HCT116 (cell line): ENCODE measurements at regions not wholly inside any gene's neighbourhood (a gene's known extent, or its start where the extent isn't known, plus 50 kb on each side); places are given as distances from the start of the nearest gene placed in this dataset.
A peak's percentile ranks its signal among the peaks of the same experiment; 100 is the strongest.

Experiments used
- ATAC-seq: fragments of 200-7000 bp; cut with Tn5 transposase; 2 replicates; pipeline ENCODE4 v1.9.1; 2020; ENCODE audit warnings: mild to moderate bottlenecking, moderate library complexity
- BruUV-seq: library from RNA; stranded (reverse); fragments of 400-500 nt; replicated peaks from 2 replicates; lab custom pipeline; 2021; lab: Mats Ljungman, UMichigan
- CTCF ChIA-PET: fragments of 300-600 bp; sonication (Branson Sonifier 250); formaldehyde crosslinking; loops from one replicate; lab custom pipeline; 2021; ENCODE audit warnings: antibody characterized with exemption; lab: Charles Lee
- POLR2A ChIA-PET: fragments of 300-600, 350-600 bp; sonication (Branson Sonifier 250); formaldehyde crosslinking; loops from one replicate; lab custom pipeline; 2021; ENCODE audit warnings: antibody characterized with exemption; lab: Charles Lee
- RAD21 ChIA-PET, 2 experiments: fragments of 300-600 bp; sonication (Branson Sonifier 250); formaldehyde crosslinking; loops; one replicate each; lab custom pipeline; 2023; ENCODE audit warnings: low total read pairs in 2 of 2; ENCODE audit not compliant: uncharacterized antibody in 2 of 2, unreplicated experiment in 2 of 2, low non-redundant PET in 1 of 2; lab: Charles Lee
- DNase-seq: peaks from one replicate; pipeline ENCODE4 v3.0.0-alpha.2; 2010; ENCODE audit warnings: low read depth, low spot score
- H2AFZ ChIP-seq: fragments of 200-600 bp; shearing (Covaris generic), sonication (generic); 2 replicates; pipeline ENCODE4 v1.6.1; 2017; ENCODE audit warnings: low read depth, mixed run types, mixed read lengths, antibody characterized with exemption, low read length; ENCODE audit not compliant: poor library complexity, severe bottlenecking
- H3K27ac ChIP-seq: 2 replicates; pipeline ENCODE4 v1.5.1; 2012; ENCODE audit warnings: low read depth, low read length
- H3K27me3 ChIP-seq: fragments of 200-600 bp; sonication (generic); 2 replicates; pipeline ENCODE4 v1.6.1; 2016; ENCODE audit warnings: mixed run types, low read length, mixed read lengths; ENCODE audit not compliant: insufficient read depth
- H3K36me3 ChIP-seq, 2 experiments: fragments of 200-500 bp in 1 of 2; fragments of 200-600 bp in 1 of 2; sonication (Bioruptor generic) in 1 of 2; sonication (generic) in 1 of 2; 2 replicates each; pipeline versions ENCODE4 v1.5.1 to v1.6.1; 2014 to 2016; ENCODE audit warnings: low read length in 2 of 2, inconsistent platforms in 1 of 2, mixed read lengths in 1 of 2, mixed run types in 1 of 2; ENCODE audit not compliant: insufficient read depth in 2 of 2, control insufficient read depth in 1 of 2
- H3K4me1 ChIP-seq, 2 experiments: fragments of 200-600 bp in 1 of 2; sonication (generic) in 1 of 2; 2 replicates each; pipeline versions ENCODE4 v1.5.1 to v1.6.1; 2012 to 2017; ENCODE audit warnings: low read length in 2 of 2, inconsistent platforms in 1 of 2, mild to moderate bottlenecking in 1 of 2, mixed read lengths in 1 of 2, mixed run types in 1 of 2, moderate library complexity in 1 of 2; ENCODE audit not compliant: insufficient read depth in 2 of 2, control insufficient read depth in 1 of 2
- H3K4me2 ChIP-seq: fragments of 200-600 bp; sonication (generic); 2 replicates; pipeline ENCODE4 v1.6.1; 2017; ENCODE audit warnings: mixed run types, low read length, mixed read lengths
- H3K4me3 ChIP-seq, 2 experiments: fragments of 200-600 bp in 1 of 2; sonication (generic) in 1 of 2; replicated peaks in 1 of 2; 2 replicates each; pipeline ENCODE4 v1.5.1; 2011 to 2016; ENCODE audit warnings: low read length in 2 of 2, control low read depth in 1 of 2, low read depth in 1 of 2, mild to moderate bottlenecking in 1 of 2, mixed read lengths in 1 of 2, mixed run types in 1 of 2
- H3K79me2 ChIP-seq: fragments of 200-600 bp; sonication (generic); 2 replicates; pipeline ENCODE4 v1.6.1; 2017; ENCODE audit warnings: mild to moderate bottlenecking, mixed run types, low read length, moderate library complexity, mixed read lengths; ENCODE audit not compliant: insufficient read depth
- H3K9ac ChIP-seq: fragments of 200-600 bp; sonication (generic); 2 replicates; pipeline ENCODE4 v1.6.1; 2016; ENCODE audit warnings: low read length, mixed read lengths
- H3K9me2 ChIP-seq: fragments of 200-600 bp; sonication (generic), shearing (Covaris generic); 2 replicates; pipeline ENCODE4 v1.6.1; 2017; ENCODE audit warnings: mixed run types, mild to moderate bottlenecking, moderate library complexity; ENCODE audit not compliant: insufficient read depth
- H3K9me3 ChIP-seq, 2 experiments: fragments of 200-500 bp in 1 of 2; fragments of 200-600 bp in 1 of 2; sonication (Bioruptor generic) in 1 of 2; sonication (generic) in 1 of 2; 2 replicates each; pipeline ENCODE4 v1.6.1; 2014 to 2017; ENCODE audit warnings: low read length in 2 of 2, mixed read lengths in 2 of 2, inconsistent platforms in 1 of 2, low read depth in 1 of 2, mild to moderate bottlenecking in 1 of 2, mixed run types in 1 of 2, moderate library complexity in 1 of 2; ENCODE audit not compliant: control insufficient read depth in 1 of 2, insufficient read depth in 1 of 2
- H4K20me1 ChIP-seq: fragments of 200-600 bp; sonication (generic), shearing (Covaris generic); 2 replicates; pipeline ENCODE4 v1.6.1; 2017; ENCODE audit warnings: mixed run types, mild to moderate bottlenecking, moderate library complexity; ENCODE audit not compliant: insufficient read depth
- CEBPB ChIP-seq: IDR thresholded peaks from 2 replicates; pipeline ENCODE4 v1.6.1; 2012; ENCODE audit warnings: low read depth
- EGR1 ChIP-seq: IDR thresholded peaks from 2 replicates; pipeline ENCODE4 v1.6.1; 2012; ENCODE audit warnings: low read depth
- ELF1 ChIP-seq: IDR thresholded peaks from 2 replicates; pipeline ENCODE4 v1.6.1; 2012; ENCODE audit warnings: low read depth, borderline replicate concordance
- EZH2 ChIP-seq: fragments of 200-600 bp; sonication (generic); IDR thresholded peaks from 2 replicates; pipeline ENCODE4 v1.6.1; 2017; ENCODE audit warnings: antibody characterized with exemption, mixed run types
- FOSL1 ChIP-seq: IDR thresholded peaks from 2 replicates; pipeline ENCODE4 v1.6.1; 2012; ENCODE audit warnings: low read depth
- JUND ChIP-seq: IDR thresholded peaks from 2 replicates; pipeline ENCODE4 v1.6.1; 2012
- RAD21 ChIP-seq: IDR thresholded peaks from 2 replicates; pipeline ENCODE4 v1.6.1; 2012; ENCODE audit warnings: low read depth, mild to moderate bottlenecking
- SIN3A ChIP-seq: IDR thresholded peaks from 2 replicates; pipeline ENCODE4 v1.6.1; 2012; ENCODE audit warnings: low read depth
- SRF ChIP-seq: IDR thresholded peaks from 2 replicates; pipeline ENCODE4 v1.6.1; 2012; ENCODE audit warnings: low read depth
- TCF7L2 ChIP-seq: IDR thresholded peaks from 2 replicates; pipeline ENCODE4 v1.7.0; 2011; ENCODE audit warnings: borderline replicate concordance, inconsistent platforms; ENCODE audit not compliant: insufficient read depth, insufficient read length; ENCODE audit errors: extremely low read depth
- YY1 ChIP-seq: IDR thresholded peaks from 2 replicates; pipeline ENCODE4 v1.6.1; 2011; ENCODE audit warnings: low read length, low read depth, moderate library complexity, mild to moderate bottlenecking; ENCODE audit not compliant: insufficient replicate concordance; ENCODE audit errors: extremely low read depth
- ZFX ChIP-seq: fragments of 450-650 bp; IDR thresholded peaks from 2 replicates; pipeline ENCODE4 v1.6.1; 2017
- intact Hi-C: fragments of 100-400 bp; cut with micrococcal nuclease; formaldehyde crosslinking; loops from 2 replicates; pipeline ENCODE4 v1.10.0; 2022
- TF ChIP-seq, protein P1 (sequence below), 3 experiments: fragments of 200-600 bp in 1 of 3; sonication (generic) in 1 of 3; IDR thresholded peaks in 2 of 3; conservative IDR thresholded peaks in 1 of 3; 2 replicates each; pipeline ENCODE4 v1.5.1; 2012 to 2017; ENCODE audit warnings: low read depth in 2 of 3, low read length in 2 of 3, antibody characterized with exemption in 1 of 3, borderline replicate concordance in 1 of 3, control low read depth in 1 of 3, mild to moderate bottlenecking in 1 of 3, mixed read lengths in 1 of 3, mixed run types in 1 of 3, moderate library complexity in 1 of 3; ENCODE audit not compliant: insufficient read depth in 1 of 3
- TF ChIP-seq, protein P2 (sequence below): IDR thresholded peaks from 2 replicates; pipeline ENCODE4 v1.6.1; 2012
- TF ChIP-seq, protein P3 (sequence below): IDR thresholded peaks from 2 replicates; pipeline ENCODE4 v1.6.1; 2012
- TF ChIP-seq, protein P4 (sequence below): IDR thresholded peaks from 2 replicates; pipeline ENCODE4 v1.6.1; 2011; ENCODE audit warnings: mild to moderate bottlenecking, low read length, moderate library complexity; ENCODE audit not compliant: insufficient replicate concordance; ENCODE audit errors: extremely low read depth

DNA sequence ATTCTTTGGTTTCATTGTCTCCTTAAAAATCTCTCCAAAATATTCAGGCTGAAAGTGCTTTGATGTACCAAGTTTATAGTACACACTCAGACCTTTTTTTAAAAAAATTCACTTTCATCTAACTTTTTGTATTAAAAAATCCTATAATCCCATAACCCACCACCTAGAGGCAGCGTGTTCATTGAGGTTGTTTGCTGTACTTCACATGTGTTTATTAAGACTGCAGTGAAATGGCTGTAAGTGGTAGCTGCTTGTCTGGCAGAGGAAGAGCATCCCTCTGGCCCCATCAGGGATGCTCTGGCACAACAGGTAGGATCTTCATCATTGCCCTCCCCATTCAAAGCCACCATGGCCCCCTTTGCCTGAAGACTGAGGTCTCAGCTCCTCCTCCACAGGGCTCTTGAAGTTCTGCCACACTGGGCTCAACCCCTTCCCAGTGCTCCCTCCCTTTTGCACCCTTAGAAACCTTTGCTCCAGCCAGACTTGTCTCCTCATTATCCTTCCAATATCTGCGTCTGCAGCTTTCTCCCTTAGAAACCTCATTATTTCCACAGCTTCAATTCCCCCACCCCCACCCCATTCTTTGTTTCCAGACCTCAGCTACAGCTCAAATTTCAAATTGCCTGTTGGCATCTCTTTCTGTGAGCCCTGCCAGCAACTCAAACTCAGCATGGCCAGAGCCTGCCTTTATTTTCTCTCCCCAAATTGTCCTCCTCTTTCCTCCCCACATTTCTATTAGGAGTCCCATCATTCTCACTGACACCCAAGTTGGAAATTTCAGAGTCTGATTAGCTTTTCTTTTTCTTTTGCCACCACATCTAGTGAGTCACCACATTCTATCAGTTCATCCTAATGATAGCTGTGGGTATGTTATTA is 369.6 kb upstream of the USP24 start:
- DNase-seq (no peak), ATAC-seq (no peak)
- Histone ChIP-seq H3K79me2 (no peaks in the 10 kb centered on the region), H2AFZ (no peak overlapping the region), H3K36me3 (no peaks in the 10 kb centered on the region), H3K9me3 (no peaks in the 10 kb centered on the region), H3K4me3 (no peak overlapping the region), H3K27ac (no peak overlapping the region), H3K9me2 (no peaks in the 10 kb centered on the region), H3K4me2 (no peak overlapping the region), H3K9ac (no peak overlapping the region), H3K27me3 (no peaks in the 10 kb centered on the region), H4K20me1 (no peaks in the 10 kb centered on the region), H3K4me1 (peaks cover 0 to 34% of the 10 kb centered on the region in 2 experiments; a peak in 2 of 4 replicates)
- ChIA-PET POLR2A (no interaction called here), CTCF (no interaction called here), RAD21 (no interaction called here)
- BruUV-seq, result no TSS peak
- intact Hi-C loops, result no loop called here
- TF ChIP-seq JUND, result no peak
- 0 out of 2 replicates have a peak, but pooled peaks have one; percentile 14 for TF ChIP-seq RAD21

DNA sequence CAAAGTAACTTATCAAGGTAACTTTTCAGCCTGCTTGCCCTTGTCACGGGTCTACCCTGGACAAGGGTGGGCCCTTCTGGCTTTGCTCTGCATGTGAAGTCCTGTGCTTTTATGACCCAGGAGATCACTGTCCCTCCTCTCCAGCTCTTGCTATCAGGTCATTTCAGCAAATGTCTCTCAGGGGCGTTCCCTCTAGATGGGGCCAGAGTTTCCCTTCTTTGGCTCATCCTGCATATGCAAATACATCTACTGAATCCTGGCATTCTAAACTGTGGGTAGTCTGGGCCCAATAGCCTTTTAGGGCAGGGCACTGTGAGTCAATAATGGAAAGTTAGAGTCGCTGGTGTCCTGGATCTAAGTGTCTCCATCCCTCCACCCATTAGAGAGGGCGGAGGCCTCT is 366.9 kb upstream of the USP24 start:
- RAD21 ChIA-PET, result no interaction called here
- H3K9me3 ChIP-seq, result no peaks in the 10 kb centered on the region
- H3K79me2 ChIP-seq, result no peaks in the 10 kb centered on the region
- no peak overlapping the region for H2AFZ ChIP-seq
- H3K9me2 ChIP-seq, result no peaks in the 10 kb centered on the region
- CTCF ChIA-PET, result no interaction called here
- H3K4me1 ChIP-seq, result peaks cover 0 to 40% of the 10 kb centered on the region in 2 experiments; a peak in 2 of 4 replicates
- no peak; the same call in 1 of the 2 replicates for ATAC-seq
- intact Hi-C loops, result no loop called here
- no peak overlapping the region for H3K4me3 ChIP-seq
- POLR2A ChIA-PET, result no interaction called here
- no peaks in the 10 kb centered on the region for H4K20me1 ChIP-seq
- H3K4me2 ChIP-seq, result no peak overlapping the region
- H3K27ac ChIP-seq, result no peak overlapping the region
- no peak for DNase-seq
- BruUV-seq, result no TSS peak
- H3K27me3 ChIP-seq, result no peaks in the 10 kb centered on the region
- no peak overlapping the region for H3K9ac ChIP-seq
- no peaks in the 10 kb centered on the region for H3K36me3 ChIP-seq
- TF ChIP-seq CEBPB, result no peak
- TF ChIP-seq, protein P1, sequence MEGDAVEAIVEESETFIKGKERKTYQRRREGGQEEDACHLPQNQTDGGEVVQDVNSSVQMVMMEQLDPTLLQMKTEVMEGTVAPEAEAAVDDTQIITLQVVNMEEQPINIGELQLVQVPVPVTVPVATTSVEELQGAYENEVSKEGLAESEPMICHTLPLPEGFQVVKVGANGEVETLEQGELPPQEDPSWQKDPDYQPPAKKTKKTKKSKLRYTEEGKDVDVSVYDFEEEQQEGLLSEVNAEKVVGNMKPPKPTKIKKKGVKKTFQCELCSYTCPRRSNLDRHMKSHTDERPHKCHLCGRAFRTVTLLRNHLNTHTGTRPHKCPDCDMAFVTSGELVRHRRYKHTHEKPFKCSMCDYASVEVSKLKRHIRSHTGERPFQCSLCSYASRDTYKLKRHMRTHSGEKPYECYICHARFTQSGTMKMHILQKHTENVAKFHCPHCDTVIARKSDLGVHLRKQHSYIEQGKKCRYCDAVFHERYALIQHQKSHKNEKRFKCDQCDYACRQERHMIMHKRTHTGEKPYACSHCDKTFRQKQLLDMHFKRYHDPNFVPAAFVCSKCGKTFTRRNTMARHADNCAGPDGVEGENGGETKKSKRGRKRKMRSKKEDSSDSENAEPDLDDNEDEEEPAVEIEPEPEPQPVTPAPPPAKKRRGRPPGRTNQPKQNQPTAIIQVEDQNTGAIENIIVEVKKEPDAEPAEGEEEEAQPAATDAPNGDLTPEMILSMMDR (IDR thresholded peaks at IDR 0.05 in 2 of 3, conservative IDR thresholded peaks at IDR 0.05 in 1 of 3; ENCODE audit: borderline replicate concordance in 1 of 3, insufficient read depth in 1 of 3, low read depth in 2 of 3, low read length in 2 of 3), result no peak
- no peak for TF ChIP-seq SIN3A
- TF ChIP-seq SRF, result no peak
- no peak for TF ChIP-seq TCF7L2
- TF ChIP-seq EZH2, result no peak
- TF ChIP-seq, protein P2, sequence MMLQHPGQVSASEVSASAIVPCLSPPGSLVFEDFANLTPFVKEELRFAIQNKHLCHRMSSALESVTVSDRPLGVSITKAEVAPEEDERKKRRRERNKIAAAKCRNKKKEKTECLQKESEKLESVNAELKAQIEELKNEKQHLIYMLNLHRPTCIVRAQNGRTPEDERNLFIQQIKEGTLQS, result no peak
- TF ChIP-seq FOSL1, result no peak
- TF ChIP-seq, protein P3, sequence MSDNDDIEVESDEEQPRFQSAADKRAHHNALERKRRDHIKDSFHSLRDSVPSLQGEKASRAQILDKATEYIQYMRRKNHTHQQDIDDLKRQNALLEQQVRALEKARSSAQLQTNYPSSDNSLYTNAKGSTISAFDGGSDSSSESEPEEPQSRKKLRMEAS, result no peak
- TF ChIP-seq, protein P4, sequence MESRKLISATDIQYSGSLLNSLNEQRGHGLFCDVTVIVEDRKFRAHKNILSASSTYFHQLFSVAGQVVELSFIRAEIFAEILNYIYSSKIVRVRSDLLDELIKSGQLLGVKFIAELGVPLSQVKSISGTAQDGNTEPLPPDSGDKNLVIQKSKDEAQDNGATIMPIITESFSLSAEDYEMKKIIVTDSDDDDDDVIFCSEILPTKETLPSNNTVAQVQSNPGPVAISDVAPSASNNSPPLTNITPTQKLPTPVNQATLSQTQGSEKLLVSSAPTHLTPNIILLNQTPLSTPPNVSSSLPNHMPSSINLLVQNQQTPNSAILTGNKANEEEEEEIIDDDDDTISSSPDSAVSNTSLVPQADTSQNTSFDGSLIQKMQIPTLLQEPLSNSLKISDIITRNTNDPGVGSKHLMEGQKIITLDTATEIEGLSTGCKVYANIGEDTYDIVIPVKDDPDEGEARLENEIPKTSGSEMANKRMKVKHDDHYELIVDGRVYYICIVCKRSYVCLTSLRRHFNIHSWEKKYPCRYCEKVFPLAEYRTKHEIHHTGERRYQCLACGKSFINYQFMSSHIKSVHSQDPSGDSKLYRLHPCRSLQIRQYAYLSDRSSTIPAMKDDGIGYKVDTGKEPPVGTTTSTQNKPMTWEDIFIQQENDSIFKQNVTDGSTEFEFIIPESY, result no peak
- no peak for TF ChIP-seq ZFX
- TF ChIP-seq EGR1, result no peak
- no peak for TF ChIP-seq YY1
- no peak for TF ChIP-seq ELF1
